ENCODE measurements at regions not wholly inside any gene's neighbourhood (a gene's known extent, or its start where the extent isn't known, plus 50 kb on each side); places are given as distances from the start of the nearest gene placed in this dataset.
"Not testable (repeated sequence)": the region's sequence is repeated elsewhere in the genome, so short reads cannot be mapped to it uniquely, and the experiment has no call there.

DNA sequence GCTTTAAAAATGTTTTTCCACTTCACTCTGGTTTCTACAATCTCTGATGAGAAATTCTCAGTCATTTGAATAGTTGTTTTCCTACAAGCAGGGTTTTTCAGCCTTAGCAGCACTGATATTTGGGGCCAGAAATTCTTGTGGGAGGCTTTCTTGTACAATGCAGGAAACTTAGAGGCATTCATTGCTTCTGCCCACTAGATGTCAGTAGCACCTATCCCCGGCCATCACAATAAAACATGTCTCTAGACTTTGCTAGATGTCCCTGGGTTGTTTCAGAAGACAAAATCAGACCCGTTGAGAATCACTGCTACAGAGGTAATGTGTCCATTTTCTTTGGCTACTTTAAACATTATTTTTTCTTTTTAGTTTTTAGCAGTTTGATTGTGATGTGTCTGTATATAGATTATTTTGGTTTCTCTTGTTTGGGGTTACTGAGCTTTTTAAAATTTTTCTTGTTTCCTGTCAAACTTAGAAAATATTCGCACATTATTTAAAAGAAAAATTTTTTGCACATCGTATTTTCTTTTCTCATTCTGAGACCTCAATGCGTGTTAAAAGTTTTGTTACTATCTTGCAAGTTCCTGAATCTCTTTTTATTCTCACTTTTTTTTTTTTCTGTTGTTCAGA, 60.8 kb upstream of the CCDC179 start:
- no peak for DNase-seq (ENCODE audit: low spot score)
- intact Hi-C loops (cut with DNase I) = no loop called here

GRCh38 chr11:22922672-22923071, 62.4 kb upstream of the CCDC179 start:
- intact Hi-C loops (cut with DNase I) = no loop called here
- DNase-seq (ENCODE audit: low spot score) = no peak

- intact Hi-C loops (cut with DNase I) = no loop called here
- no peak for DNase-seq (ENCODE audit: low spot score)
Measured at GRCh38 chr11:22923561-22923960, 63.3 kb upstream of the CCDC179 start.

- intact Hi-C loops (cut with DNase I) = no loop called here
- no peak for DNase-seq (ENCODE audit: low spot score)
Measured at GRCh38 chr11:22926341-22926740, 66.1 kb upstream of the CCDC179 start.

GRCh38 chr11:22927793-22928192, 67.5 kb upstream of the CCDC179 start:
- intact Hi-C loops (cut with DNase I) = no loop called here

GRCh38 chr11:22928207-22928917, 68.1 kb upstream of the CCDC179 start:
- intact Hi-C loops (cut with DNase I) = no loop called here
- DNase-seq (ENCODE audit: low spot score) = no peak

More at GRCh38 chr11:22927793-22928192, 67.5 kb upstream of the CCDC179 start:
- DNase-seq (ENCODE audit: low spot score) = no peak

DNA sequence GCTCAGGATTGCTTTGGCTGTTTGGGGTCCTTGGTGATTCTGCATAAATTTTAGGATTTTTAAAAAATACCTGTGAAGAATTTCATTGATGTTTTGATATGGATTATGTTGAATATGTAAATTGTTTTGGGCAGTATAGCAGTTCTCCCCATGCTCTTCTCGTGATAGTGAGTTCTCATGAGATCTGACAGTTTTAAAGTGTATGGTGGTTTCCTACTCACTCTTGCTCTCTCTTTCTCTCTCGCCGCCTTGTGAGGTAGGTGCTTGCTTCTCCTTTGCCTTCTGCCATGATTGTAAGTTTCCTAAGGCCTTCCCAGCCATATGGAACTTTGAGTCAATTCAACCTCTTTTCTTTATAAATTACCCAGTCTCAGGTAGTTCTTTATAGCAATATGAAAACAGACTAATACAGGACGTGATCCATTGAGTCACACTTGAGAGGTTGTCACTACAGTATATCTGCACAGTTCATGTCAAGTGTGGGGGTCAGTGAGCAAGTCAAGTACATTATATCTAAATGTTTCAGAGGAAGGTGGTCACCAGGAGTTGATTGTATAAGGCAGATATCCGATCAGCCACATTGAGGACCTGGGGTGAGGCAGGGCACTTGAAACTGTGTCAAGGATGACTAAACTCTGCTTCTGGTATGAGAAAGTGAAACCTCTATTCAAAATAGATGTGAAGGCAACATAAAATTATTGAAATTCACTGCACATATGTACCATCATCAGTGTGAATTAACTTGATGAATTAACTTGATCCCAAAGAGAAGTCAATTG, 70.7 kb upstream of the CCDC179 start:
- no peak for DNase-seq (ENCODE audit: low spot score)
- intact Hi-C loops (cut with DNase I) = no loop called here

DNA sequence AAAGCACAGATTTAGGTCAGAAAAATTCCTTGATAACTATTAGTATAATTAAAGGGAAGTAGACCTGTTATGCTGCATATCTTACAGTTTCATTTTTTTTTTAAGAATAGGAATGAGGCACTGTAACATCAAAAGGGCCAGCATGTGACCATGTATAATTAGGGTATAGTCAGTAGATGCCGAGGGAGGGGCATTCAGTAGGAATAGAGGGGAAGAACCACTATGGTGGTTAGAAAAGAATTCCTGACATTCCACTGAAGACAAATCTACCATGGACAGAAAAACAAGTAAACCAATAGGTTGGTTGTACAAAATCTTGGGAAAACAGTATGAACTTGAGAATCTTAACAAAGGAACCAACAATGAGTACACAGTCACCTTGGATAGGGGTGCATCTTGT, 78.4 kb upstream of the CCDC179 start:
- no peak for DNase-seq (ENCODE audit: low spot score)
- intact Hi-C loops (cut with DNase I) = no loop called here

- DNase-seq (ENCODE audit: low spot score); intact Hi-C loops (cut with DNase I): not testable (repeated sequence)
Measured at GRCh38 chr11:22941544-22941943, 81.3 kb upstream of the CCDC179 start.

GRCh38 chr11:22957786-22958185, 97.5 kb upstream of the CCDC179 start:
- intact Hi-C loops (cut with DNase I) = no loop called here
- no peak for DNase-seq (ENCODE audit: low spot score)

- DNase-seq (ENCODE audit: low spot score) = no peak
- intact Hi-C loops (cut with DNase I) = no loop called here
Measured at GRCh38 chr11:22974251-22974650, 114.0 kb upstream of the CCDC179 start.

GRCh38 chr11:22976146-22976545, 115.9 kb upstream of the CCDC179 start:
- intact Hi-C loops (cut with DNase I) = no loop called here
- DNase-seq (ENCODE audit: low spot score) = no peak

DNA sequence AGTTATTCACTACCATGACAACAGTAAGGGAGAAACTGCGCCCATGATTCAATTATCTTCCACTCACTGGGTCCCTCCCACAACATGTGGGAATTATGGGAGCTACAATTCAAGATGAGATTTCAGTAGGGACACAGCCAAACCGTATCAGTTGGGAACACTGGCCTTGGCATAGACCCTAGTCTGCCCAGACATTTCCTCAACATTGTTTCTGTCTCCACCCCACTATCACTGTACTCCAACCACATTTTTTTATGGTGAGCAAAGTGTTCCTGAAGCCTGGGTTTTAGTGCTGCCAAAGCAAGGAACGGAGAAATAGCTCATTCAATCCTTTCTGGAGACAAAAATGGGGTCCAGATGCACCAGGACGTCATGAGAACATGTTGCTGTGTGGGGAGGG, 122.6 kb upstream of the CCDC179 start:
- intact Hi-C loops (cut with DNase I) = no loop called here
- DNase-seq (ENCODE audit: low spot score) = no peak

DNA sequence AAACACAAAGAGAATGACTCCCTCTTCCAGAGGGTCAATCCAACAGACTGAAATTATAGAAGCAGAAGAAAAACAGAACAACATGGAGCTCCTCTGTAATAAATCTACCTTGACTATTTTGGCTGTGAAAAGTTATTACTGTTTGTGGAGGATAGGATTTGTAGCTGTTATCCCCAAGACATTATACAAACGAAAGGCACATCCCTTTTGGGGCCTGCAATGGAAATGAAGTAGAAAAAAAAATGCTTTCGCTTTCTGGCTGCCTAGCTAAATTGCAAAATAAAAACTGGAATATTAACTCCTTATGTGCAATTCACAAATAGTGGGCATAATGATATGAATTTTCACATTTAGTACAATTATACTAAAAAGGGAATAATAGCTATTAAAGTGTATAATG, 123.8 kb upstream of the CCDC179 start:
- intact Hi-C loops (cut with DNase I) = no loop called here
- no peak for DNase-seq (ENCODE audit: low spot score)

GRCh38 chr11:22989371-22989770, 129.1 kb upstream of the CCDC179 start:
- no peak for DNase-seq (ENCODE audit: low spot score)
- intact Hi-C loops (cut with DNase I) = no loop called here

GRCh38 chr11:22991196-22991595, 130.9 kb upstream of the CCDC179 start:
- intact Hi-C loops (cut with DNase I) = no loop called here

GRCh38 chr11:23006730-23007129, 146.5 kb upstream of the CCDC179 start:
- intact Hi-C loops (cut with DNase I) = no loop called here
- DNase-seq (ENCODE audit: low spot score) = no peak

More at GRCh38 chr11:22991196-22991595, 130.9 kb upstream of the CCDC179 start:
- no peak for DNase-seq (ENCODE audit: low spot score)

DNA sequence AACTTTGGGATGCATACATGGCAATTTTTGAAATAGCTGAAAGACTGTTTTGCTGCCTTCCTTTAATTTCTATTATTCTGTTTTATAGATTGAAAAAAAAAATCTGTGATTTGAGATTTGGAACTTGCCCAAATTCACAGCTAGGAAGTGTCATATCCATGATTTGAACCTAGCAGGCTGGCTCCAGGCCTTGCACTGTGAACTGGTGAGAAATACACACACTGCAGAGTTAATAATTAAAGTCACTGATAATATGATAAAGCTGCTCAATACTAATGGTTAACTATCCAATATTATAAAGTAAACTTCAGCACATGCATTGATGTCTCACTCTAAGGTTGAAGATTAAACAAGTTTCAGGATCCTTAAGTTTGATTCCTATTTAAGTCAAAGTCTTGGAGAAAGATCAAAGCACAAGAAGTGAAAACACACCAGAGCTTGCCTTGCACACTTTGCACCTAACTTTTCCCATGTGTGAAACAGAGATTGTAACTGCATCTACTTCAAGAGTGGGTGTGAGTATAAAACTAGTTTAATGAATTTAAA, 150.6 kb upstream of the CCDC179 start:
- intact Hi-C loops (cut with DNase I) = no loop called here
- DNase-seq (ENCODE audit: low spot score) = no peak

DNA sequence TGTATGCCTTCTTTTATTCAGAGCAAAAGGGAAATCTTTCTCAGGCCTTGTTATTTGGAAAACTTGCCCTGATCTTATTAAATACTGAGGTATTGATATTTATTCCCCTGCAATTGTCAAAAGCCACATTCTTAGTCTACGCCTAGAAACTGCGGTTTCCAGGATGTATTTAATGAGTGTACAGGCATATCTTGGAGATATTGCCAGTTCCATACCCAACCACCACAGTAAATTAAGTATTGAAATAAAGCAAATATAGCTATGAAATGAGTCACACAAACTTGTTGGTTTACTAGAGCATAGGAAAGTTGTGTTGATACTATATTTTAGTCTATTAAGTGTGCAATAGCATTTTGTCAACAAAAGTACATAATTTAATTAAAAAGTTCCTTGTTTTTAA, 152.7 kb upstream of the CCDC179 start:
- intact Hi-C loops (cut with DNase I) = no loop called here
- DNase-seq (ENCODE audit: low spot score) = no peak

DNA sequence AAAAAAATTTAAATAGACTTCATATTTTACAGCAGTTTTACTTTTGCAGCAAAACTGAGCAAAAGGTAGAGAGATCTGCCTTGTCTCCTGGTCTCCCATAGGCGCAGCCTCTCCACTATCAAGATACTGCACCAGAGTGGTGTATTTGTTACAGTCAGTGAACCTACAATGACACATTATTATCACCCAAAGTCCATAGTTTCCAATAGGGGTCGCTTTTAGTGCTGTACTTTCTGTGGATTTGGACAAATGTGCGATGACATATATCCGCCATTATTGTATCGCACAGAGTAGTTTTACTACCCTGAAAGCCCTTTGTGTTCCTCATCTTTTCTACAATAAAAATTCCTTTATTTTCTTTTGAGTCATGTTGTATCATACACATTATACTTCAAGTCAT, 153.2 kb upstream of the CCDC179 start:
- intact Hi-C loops (cut with DNase I) = no loop called here
- no peak for DNase-seq (ENCODE audit: low spot score)
